Stimulated activated CD4-positive, alpha-beta T cell treated with anti-CD3 and anti-CD28 coated beads, Interleukin-12 subunit alpha, Interleukin-12 subunit beta, amount 100 ng/mL, for 4 hours (primary cell): ENCODE measurements at regions not wholly inside any gene's neighbourhood (a gene's known extent, or its start where the extent isn't known, plus 50 kb on each side); places are given as distances from the start of the nearest gene placed in this dataset.
"Not testable (repeated sequence)": the region's sequence is repeated elsewhere in the genome, so short reads cannot be mapped to it uniquely, and the experiment has no call there.

Experiments
- DNase-seq: peaks from one replicate; pipeline ENCODE4 v3.0.0-alpha.2; 2020

- not testable (repeated sequence) for DNase-seq
Observed at GRCh38 chr3:48101301-48101650, 85.1 kb upstream of the MAP4 start.

GRCh38 chr3:48092270-48092669 is 76.1 kb upstream of the MAP4 start:
- no peak for DNase-seq

- no peak for DNase-seq
Observed at GRCh38 chr3:48090166-48090939, 74.1 kb upstream of the MAP4 start.

- peak; percentile 94 for DNase-seq
Observed at GRCh38 chr3:48088749-48089466, 72.7 kb upstream of the MAP4 start.

- no peak for DNase-seq
Observed at GRCh38 chr3:48088056-48088748, 72.0 kb upstream of the MAP4 start.

- no peak for DNase-seq
Observed at GRCh38 chr3:48086705-48087104, 70.5 kb upstream of the MAP4 start.

- DNase-seq, result no peak
Observed at GRCh38 chr3:48084929-48085328, 68.7 kb upstream of the MAP4 start.

- no peak for DNase-seq
Observed at GRCh38 chr3:48084170-48084569, 68.0 kb upstream of the MAP4 start.

GRCh38 chr3:48082580-48083184 is 66.5 kb upstream of the MAP4 start:
- no peak for DNase-seq

- DNase-seq, result no peak
Observed at GRCh38 chr3:48077815-48078214, 61.6 kb upstream of the MAP4 start.

- DNase-seq, result no peak
Observed at GRCh38 chr3:48070030-48070429, 53.8 kb upstream of the MAP4 start.

GRCh38 chr3:48069339-48069738 is 53.1 kb upstream of the MAP4 start:
- no peak for DNase-seq

GRCh38 chr3:48068886-48069285 is 52.7 kb upstream of the MAP4 start:
- DNase-seq, result no peak

- not testable (repeated sequence) for DNase-seq
Observed at GRCh38 chr3:48068320-48068719, 52.1 kb upstream of the MAP4 start.

- no peak for DNase-seq
Observed at GRCh38 chr3:48067271-48067670, 51.1 kb upstream of the MAP4 start.
